ENCODE measurements at regions not wholly inside any gene's neighbourhood (a gene's known extent, or its start where the extent isn't known, plus 50 kb on each side); places are given as distances from the start of the nearest gene placed in this dataset.
"Not testable (repeated sequence)": the region's sequence is repeated elsewhere in the genome, so short reads cannot be mapped to it uniquely, and the experiment has no call there.

DNA sequence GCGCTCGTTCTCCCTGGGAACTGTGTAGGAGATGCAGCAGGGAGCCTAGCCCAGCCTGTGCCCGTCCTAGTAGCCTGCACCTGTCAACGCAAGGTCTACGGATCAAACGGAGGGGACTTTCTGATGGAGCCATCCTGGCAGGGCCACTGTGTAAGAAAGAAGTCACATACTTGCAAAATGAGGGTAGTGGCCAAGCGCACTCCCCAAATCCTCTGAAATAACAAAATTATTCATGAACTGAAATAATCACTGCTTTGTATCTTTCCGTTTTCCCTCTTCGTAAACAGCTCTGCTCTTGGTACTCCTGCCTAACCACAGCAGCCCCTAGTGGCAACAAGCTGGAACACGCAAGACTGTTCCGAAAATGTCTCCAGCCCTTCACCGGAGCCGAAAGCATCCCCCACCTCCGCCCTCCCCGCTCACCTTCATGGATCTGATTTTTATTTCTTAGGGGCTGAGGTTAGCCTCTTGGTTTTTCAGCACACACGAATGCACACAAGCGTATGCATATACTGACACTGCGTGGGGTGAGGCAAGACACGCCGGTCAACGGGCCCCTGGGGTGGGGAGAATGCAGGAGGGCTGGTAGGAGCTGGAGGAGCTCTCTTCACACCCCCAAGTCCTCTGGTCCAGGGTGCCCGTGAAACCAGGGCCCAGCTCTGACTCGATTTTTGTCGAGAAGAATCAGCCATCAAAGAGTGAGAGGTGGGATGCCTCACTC, 100.8 kb downstream of the ABCC12 start:
- DNase-seq, result peak; percentile 14 to 17

DNA sequence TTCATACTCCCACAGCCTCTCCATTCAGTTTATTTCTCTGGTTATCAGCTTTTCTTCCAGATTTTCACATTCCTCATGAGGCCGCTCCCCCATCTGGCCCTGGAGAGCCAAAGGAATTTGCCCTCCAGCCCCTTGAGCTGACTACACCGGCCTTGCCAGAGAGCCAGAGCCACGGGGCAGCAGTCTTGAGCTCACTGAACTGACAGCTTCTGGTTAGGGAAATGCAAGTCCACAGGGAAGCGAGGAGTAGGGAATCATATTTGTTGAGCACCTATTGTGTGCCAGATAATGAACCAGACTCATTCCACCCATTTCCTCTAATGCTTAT, 102.4 kb downstream of the ABCC12 start:
- DNase-seq, result no peak

DNA sequence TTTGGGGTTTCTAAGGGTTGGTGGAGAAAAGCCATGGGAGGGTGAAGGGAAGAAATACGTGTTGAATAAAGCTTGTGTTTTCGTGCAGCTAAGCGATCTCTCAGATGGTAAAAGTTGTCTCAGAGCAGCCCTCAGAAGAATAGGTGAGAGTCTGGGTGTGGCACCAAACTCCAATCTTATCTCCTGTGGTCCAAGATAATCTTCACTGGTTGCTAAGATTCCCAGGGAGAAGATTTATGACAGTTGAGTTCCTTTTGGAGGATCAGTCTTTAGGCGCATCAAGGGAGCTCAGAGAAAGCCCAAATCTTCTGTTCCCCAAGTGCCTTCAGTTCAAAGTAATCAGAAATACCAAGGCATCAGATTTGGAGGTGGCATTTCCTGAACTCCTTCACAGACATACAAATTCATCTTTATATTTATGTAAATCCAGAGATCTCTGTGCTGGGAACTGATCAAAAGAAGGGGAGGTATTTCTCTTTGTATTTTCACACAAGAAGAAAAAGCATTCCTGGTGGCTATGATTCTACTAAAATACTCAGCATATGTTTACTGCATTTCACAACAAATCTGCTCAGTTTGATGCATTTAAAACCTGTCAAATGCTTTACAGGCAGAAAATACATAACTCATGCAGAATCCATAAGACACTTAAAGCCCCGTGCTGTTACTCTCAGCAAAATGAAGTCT, 102.9 kb downstream of the ABCC12 start:
- no peak for DNase-seq

DNA sequence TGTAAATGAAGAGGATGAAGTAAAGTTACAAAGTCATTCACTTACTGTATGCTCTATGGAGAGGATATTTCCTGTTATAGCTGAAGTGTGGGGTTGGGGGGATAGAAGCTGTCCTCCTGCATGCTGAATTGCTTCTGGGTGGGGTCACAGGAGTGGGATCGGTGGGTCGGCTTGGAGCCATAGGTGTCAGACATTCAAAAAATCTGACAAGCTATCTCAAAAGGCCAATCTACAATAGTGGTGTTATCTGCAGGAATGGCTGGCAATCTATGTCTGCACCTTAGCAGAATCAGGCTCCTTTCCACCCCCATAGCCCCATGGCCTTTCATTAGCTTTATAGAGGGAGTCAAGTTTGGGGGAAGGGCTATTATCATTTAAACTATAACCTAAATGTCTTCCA, 104.9 kb downstream of the ABCC12 start:
- DNase-seq, result no peak

DNA sequence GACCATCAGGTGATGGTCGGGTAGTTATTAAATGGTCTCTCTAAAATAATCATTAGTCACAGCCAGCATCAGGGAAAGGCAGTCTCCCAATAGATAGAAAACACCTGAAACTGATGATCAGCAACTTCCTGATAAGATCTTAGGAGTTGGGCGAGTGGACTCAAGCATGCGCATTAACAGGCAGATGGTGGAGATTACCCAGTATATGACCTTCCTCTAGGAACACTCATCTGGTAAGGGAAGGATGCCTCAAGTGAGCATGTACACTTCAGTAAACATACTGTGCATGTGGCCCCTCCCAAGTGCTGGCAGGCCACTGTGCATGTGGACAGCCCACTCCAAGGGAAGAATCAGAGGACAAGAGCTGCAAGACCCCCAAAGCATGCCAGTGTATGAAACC, 105.9 kb downstream of the ABCC12 start:
- DNase-seq, result no peak

DNA sequence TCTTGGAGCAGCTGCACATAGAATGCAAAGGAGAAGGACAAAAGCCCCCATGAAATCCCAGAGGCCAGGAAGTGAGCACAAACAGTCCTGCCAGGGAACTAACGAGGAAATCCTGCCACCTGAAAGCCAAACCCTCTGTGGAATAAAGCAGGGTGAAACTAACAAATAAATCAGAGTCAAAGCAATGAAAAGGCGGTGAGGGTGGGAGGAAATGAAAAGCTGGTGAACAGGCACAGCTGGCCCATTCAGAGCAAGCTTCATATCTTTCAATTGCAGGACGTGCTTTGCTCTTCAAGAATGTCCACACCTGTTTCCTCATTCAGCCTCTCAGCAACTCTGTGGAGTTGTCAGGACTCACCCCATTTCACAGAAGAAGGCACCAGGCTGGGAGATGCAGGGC, 108.1 kb downstream of the ABCC12 start:
- no peak for DNase-seq

DNA sequence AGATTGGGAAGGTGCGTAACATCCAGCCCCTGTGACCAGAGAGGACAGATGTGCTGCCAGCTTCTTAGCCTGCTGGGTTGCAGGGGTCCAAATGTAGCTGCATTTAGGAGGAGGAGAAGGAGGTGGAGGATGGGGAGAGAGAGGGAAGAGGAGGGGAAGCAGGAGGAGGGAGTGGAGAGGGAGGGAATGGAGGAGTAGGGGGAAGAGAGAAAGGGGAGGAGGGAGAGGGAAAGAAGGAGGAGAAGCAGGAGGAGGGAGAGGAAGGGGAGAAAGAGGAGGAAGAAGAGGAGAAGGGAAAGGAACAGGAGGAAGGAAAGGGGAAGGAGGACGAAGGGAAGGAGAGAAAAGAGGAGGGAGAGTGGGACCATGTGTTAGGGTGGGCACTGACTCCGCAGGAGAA, 108.6 kb downstream of the ABCC12 start:
- no peak for DNase-seq

DNA sequence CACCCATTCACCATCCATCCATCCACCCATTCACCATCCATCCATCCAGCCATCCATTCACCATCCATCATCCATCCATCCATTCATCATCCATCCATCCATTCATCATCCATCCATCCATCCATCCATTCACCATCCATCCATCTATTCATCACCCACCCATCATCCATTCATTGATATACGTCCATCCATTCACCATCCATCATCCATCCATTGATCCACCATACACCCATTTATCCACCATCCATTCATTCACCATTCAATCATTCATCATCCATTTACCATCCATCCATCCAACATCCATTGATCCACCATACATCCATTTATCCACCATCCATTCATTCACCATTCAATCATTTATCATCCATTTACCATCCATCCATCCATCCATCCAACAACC, 111.7 kb downstream of the ABCC12 start:
- no peak for DNase-seq

DNA sequence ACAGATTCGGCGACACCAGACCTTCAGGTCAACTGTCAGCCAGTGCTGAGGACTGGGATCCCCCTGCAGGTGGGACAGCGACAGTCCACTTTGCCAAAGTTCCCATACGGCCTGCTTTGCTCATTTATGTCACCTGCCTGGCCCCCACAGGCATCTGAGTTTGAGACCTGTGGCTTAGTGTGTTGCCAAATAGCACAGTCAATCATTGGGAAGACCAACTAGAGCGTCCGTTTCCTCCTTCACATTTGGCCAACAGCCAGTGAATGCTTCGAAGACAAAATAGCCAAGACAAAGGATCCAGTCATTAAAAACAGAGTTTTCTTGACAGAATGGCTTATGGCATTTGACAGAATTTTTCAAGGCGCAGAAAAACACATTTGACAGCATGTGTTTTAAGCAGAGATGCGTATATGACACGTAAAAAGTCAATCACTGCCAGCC, 113.8 kb downstream of the ABCC12 start:
- DNase-seq, result no peak

DNA sequence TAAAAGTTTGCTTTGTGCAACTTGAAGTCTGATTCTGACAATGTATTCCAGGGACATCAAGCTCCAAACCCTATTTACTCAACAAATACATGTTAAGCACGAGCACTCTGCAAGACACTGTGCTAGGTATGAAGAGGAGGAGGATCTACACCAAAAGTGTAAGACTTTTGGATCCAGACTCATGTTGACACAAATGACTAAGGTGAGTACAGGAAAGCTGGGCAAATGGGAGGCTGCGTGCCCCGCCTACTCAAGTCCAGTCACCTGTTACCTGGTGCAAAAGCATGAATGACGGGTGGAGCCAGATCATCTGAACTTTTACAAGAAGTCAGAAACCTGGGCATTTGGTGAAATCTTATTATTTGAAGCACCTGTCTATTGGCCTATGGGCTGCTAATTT, 120.7 kb downstream of the ABCC12 start:
- DNase-seq, result no peak

DNA sequence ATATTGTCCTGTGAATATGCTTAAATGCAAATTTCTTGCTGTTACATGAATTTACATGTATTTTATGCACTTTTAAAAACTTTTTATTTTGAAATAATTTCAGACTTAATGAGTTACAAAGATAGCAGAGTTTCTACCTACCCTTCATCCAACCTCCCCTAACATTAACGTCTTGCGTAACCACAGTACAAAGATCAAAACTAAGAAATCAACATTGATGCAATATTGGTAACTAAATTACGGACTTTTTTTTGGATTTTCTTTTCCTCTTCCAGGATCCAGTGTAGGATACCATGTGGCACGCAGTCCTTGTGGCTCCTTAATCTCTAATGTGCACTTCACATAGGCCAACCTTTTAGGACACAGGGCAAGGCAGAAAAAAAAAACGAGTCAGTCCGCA, 124.9 kb downstream of the ABCC12 start:
- no peak for DNase-seq

DNA sequence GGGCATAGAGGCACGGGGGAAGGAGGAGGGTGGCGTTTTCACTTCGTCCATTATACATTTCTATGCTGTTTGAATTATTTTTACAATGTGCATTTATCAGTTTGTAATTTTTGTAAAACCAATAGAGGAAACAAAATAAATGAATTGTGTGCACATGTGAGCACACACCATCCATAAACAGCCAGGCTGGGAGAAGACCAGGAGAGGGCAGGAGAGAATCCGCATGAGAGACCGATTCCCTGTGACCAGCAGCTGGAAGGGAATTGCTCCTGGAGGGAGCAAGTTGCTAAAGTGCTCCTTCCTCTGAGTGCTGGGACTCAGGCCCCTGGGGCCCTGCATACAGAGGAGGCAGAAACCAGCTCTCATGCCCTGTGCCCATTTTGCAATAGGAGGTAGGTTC, 126.0 kb downstream of the ABCC12 start:
- DNase-seq, result no peak

DNA sequence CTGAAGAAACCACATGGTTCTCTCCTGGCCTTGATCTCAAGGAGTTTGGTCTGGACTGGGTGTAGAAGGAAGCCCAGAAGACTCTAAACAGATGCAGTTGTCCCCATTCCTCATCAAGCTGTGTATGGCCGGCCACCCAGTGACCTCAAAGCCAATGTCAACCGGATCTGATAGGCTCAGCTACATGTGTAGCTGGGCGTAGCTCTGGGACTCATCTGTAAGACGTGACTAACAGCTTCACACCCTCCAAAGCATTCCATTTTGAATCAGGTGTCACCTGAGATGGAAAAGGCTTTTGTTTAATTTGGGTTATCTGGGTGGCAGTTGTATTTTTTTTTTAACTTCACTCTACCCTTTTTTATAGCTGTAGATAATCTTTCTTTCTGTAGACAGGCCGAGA, 130.4 kb downstream of the ABCC12 start:
- no peak for DNase-seq

DNA sequence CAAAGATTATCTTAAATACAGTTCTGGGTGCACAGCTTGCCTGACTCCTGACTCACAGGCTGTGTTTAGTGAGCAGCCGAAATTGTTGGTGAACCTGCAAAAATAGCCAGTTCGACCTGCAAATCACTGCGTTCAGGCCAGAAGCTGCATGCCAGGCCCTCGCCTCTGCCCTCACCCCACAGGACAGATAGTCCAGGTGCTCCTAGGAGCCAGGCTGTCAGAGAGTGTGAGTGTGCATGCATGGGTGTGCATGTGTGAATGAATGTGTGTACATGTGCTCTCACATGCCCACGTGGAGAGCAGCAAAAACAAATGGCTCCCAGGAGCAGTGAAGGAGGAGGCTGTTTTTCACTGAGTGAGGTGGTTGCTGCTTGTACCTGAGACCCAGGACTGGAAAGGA, 131.8 kb downstream of the ABCC12 start:
- no peak for DNase-seq

DNA sequence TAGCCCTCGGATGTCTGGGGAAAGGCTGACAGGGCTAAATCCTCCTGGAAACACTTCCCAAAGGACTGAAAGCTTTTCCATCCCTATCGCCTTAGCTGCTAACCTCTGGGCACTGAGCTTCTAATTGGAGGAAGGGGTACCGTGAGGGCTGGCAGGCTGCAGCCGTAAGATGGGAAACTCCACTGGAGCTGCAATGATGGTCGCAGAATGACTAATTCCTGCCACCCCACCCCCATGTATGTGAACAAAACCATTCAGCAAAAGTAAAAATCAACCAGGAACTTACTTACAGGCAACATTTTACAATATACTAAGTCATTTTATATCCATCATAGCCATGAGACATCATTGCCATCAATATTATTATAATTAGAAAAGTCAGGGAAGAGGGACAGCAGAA, 133.3 kb downstream of the ABCC12 start:
- no peak for DNase-seq

DNA sequence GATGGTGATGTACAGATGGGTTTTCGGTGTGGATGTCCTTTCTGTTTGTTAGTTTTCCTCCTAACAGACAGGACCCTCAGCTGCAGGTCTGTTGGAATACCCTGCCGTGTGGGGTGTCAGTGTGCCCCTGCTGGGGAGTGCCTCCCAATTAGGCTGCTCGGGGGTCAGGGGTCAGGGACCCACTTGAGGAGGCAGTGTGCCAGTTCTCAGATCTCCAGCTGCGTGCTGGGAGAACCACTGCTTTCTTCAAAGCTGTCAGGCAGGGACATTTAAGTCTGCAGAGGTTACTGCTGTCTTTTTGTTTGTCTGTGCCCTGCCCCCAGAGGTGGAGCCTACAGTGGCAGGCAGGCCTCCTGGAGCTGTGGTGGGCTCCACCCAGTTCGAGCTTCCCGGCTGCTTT, 135.2 kb downstream of the ABCC12 start:
- DNase-seq, result not testable (repeated sequence)

DNA sequence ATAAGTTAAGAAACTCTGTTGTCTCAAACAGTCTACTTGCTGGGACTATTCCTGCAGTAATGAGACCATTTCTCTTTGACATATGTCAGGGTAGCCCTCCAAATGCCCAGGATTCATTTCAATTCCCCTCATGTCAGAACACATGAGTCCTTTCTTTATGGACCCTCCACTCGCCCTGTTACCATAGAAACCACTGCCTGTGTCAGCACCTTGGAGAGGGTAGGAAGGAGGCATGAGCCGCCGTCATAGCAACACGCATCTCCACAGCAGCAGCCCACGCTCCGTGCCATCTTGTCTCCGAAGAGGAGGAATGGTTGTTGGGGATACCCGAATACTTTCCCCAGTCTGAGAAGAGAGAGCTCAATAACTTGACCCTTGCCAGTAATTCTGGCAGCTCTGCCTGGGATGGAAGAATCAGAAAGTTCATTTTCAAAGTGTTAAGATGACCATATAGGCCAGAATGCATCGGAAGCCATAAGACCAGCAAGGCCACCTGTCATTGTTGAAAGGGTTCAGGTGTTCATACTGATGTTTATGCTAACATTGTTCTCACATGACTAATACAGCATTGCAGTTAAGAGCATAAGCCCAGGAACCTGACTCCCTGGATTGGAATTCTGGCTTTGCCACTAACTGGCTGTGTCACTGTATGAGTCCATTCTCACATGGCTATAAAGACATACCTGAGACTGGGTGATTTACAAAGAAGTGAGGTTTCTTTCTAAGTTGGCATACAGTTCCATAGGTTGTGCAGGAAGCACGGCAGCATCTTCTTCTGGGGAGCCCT, 141.3 kb downstream of the ABCC12 start:
- no peak for DNase-seq

DNA sequence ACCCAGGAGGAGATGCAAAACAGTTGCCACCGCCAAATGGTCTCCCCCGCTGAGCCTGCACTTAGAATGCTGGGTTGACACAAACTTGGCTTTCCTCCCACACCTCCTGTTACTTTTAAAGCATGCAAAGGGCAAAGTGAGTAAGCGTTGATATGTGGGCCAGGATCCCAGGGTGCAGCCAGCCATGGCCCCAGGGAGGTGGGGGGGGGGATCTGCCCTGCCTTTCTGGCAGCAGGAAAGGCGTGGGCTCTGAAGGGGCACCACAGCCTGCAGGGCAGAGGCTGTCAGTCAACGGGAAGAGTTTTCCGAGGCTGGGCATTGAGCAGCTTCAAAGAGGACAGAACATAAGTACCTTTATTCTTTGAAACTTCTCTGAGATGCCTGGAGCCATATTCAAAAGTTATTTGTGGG, 142.3 kb downstream of the ABCC12 start:
- no peak for DNase-seq

DNA sequence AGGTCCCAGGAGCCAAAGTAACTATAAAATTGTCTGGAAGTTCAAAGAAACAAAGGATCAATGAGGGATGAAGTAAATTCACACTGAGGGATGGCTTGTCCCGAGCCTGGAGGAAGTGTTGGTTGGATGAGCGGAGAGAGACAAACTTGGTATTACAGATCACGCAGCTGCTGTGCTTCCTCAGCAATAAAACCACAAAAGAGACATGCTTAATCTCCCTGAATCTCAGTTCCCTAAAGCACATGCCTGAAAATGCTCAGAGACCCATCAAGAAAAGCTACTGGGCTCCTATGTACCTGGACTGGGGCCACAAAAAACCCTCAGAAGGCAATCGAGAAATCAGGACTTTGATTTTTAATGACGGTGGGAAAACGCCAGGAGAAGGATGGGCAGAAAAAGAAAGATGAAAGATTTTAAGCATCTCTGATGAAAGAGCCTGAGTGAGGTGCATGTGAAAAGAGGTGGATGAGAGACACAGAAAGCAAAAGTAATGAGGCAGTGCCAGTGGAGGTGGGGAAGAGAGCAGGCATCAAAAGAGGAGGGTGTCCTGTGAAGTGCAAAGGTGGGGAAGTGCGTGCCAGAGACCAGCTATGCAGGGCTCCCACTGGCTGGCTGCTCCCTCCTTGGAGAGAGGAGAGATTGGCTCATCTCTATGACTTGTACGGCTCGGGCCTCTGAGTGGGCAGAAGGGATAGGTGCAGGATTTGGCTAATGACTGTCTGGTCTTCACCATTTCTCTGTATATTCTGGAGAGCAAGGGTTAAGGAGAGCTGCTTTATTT, 143.7 kb downstream of the ABCC12 start:
- DNase-seq, result no peak

DNA sequence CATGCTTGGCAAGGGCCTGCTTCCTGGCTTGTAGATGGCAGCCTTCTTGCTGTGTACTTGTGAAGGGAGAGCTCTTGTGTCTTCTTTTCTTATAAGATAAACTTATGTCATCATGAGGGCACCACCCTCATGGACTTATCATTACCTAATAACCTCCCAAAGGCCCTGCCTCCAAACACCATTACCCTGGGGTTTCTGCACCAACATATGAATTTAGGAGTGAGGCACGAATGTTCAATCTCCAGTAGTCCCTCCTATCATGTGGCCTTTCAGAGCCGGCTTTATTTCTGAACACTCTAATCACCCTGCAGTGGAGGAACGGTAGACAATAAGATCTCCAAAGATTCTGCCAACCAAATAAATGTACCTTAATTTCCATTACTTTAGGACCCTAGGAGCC, 144.3 kb downstream of the ABCC12 start:
- no peak for DNase-seq

DNA sequence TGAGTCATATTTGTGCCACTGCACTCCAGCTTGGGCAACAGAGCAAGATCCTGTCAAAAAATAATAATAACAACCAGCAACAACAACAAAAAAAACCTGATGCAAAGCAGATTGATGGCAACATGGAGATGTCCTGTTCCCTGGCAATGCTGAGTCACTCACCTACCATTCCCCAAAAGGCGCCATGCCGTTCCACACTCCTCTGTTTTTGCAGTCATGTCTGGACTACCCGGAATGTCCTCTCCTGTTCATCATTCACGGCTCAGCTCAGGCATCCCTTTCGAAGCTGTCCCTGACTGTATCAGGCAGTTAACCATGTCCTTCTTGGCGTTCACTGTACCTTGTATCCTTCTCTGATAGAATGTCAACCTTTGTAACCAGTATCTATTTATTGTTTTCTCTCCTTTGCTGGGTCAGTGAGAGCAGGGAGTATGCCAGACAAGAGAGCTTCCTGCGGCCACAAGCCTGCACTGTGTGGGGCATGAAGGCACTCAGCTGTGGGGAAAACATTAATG, 147.7 kb downstream of the ABCC12 start:
- DNase-seq, result no peak

DNA sequence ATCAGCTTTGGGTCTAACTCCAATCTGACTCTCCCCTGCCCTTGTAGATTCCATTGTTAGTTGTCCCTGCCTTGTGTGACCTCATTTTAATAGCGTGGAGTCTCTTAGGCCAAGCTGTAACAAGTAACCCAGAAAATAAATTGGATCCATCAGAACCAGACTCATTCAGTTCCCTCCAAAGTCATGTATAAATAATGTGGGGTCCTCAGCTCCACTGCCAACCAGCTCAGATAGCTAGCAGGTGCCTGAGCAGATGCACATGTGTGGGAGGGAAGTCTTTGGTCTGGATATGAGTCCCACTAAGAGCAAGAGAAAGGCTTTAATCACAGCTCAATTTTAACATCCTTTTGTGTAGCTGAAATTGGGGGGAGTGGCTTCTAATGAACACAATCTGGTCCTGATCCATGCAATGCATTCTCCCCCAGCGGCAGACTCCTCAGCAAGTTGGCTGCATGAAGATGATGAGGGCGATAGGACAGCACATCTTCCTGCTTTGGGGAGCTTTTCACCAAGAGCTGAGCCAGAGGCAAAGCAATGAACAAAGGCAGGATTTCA, 151.6 kb downstream of the ABCC12 start:
- no peak for DNase-seq

Data from CD4-positive, alpha-beta T cell treated with Interleukin-4 for 1 hour (primary cell).